Stimulated activated CD8-positive, alpha-beta memory T cell treated with anti-CD3 and anti-CD28 coated beads, Interleukin-4, amount 100 ng/mL, for 4 hours (primary cell): ENCODE measurements at regions not wholly inside any gene's neighbourhood (a gene's known extent, or its start where the extent isn't known, plus 50 kb on each side); places are given as distances from the start of the nearest gene placed in this dataset.
"Not testable (repeated sequence)": the region's sequence is repeated elsewhere in the genome, so short reads cannot be mapped to it uniquely, and the experiment has no call there.

Experiments used
- DNase-seq, 2 donors: peaks; one replicate each; pipeline ENCODE4 v3.0.0-alpha.2; 2020; ENCODE audit warnings: low read depth in 2 of 2, low spot score in 1 of 2

GRCh38 chr1:198809247-198809646, 170.4 kb downstream of the PTPRC start:
- DNase-seq, result no peak

GRCh38 chr1:198811449-198811848, 172.6 kb downstream of the PTPRC start:
- no peak for DNase-seq

- DNase-seq, result no peak
These were observed 184.8 kb downstream of the PTPRC start for GRCh38 chr1:198823626-198824025.

- DNase-seq, result no peak
These were observed 186.4 kb downstream of the PTPRC start for GRCh38 chr1:198825254-198825653.

- no peak for DNase-seq
These were observed 190.5 kb downstream of the PTPRC start for GRCh38 chr1:198829356-198829755.

GRCh38 chr1:198829944-198830343, 191.1 kb downstream of the PTPRC start:
- DNase-seq, result no peak

GRCh38 chr1:198830412-198830811, 191.6 kb downstream of the PTPRC start:
- DNase-seq, result no peak

GRCh38 chr1:198833706-198834503, 195.1 kb downstream of the PTPRC start:
- no peak for DNase-seq

- DNase-seq, result no peak
These were observed 198.6 kb downstream of the PTPRC start for GRCh38 chr1:198837278-198838021.

GRCh38 chr1:198838022-198838342, 199.1 kb downstream of the PTPRC start:
- DNase-seq, result no peak

- DNase-seq, result no peak
These were observed 202.6 kb downstream of the PTPRC start for GRCh38 chr1:198841477-198841876.

- no peak for DNase-seq
These were observed 203.8 kb downstream of the PTPRC start for GRCh38 chr1:198842686-198843085.

- DNase-seq, result no peak
These were observed 206.4 kb downstream of the PTPRC start for GRCh38 chr1:198845271-198845670.

GRCh38 chr1:198845851-198846250, 207.0 kb downstream of the PTPRC start:
- DNase-seq, result no peak

GRCh38 chr1:198846556-198846955, 207.7 kb downstream of the PTPRC start:
- no peak for DNase-seq

GRCh38 chr1:198848206-198848605, 209.4 kb downstream of the PTPRC start:
- no peak for DNase-seq

- DNase-seq, result no peak
These were observed 209.8 kb downstream of the PTPRC start for GRCh38 chr1:198848649-198849048.

GRCh38 chr1:198849093-198849492, 210.3 kb downstream of the PTPRC start:
- no peak for DNase-seq

- no peak for DNase-seq
These were observed 211.4 kb downstream of the PTPRC start for GRCh38 chr1:198850196-198850595.

GRCh38 chr1:198850966-198851365, 212.1 kb downstream of the PTPRC start:
- not testable (repeated sequence) for DNase-seq

GRCh38 chr1:198856601-198857000, 217.8 kb downstream of the PTPRC start:
- DNase-seq, result no peak

- no peak for DNase-seq
These were observed 219.2 kb downstream of the PTPRC start for GRCh38 chr1:198858033-198858432.

- no peak for DNase-seq
These were observed 221.5 kb downstream of the PTPRC start for GRCh38 chr1:198860371-198860770.
